NCI-H748 (cell line): ENCODE measurements at regions not wholly inside any gene's neighbourhood (a gene's known extent, or its start where the extent isn't known, plus 50 kb on each side); places are given as distances from the start of the nearest gene placed in this dataset.
"Not testable (repeated sequence)": the region's sequence is repeated elsewhere in the genome, so short reads cannot be mapped to it uniquely, and the experiment has no call there.

Source experiments
- DNase-seq: peaks from one replicate; lab custom pipeline; 2025; ENCODE audit not compliant: unreplicated experiment; lab: John Stamatoyannopoulos, UW

DNA sequence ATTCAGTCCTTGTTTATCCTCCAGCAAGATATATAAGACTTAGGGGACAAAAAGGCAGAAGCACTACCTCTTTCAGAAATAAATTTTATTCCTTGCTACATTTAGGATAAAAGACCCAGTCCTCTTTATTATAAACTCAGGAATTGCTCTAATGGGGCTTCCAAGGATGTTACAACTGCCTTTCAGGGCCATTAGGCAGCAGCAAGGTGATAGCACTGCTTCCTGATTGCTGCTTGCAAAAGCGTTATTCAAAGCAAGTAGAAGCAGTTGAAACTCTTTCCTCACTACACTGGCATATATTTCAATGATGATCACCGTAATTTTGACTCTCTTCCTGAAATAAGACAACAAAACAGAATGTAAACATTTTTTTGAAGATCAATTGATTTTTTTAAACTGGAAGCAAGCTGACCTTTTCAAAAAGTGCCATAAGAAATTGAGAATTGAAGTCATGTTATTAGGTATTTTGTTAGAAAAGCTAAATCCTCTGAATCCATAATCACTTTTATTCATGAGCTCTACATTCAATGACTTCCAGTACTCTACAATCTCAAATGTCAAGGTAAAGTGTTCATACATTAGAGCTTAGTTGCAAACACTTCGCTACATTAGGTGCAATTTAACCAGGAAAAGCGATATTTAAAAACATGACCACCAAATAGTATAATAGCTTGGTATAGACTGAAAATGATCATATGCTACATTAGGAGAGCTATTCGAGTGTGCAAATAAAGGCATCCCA, 233.4 kb upstream of the SYT10 start:
- DNase-seq, result no peak

DNA sequence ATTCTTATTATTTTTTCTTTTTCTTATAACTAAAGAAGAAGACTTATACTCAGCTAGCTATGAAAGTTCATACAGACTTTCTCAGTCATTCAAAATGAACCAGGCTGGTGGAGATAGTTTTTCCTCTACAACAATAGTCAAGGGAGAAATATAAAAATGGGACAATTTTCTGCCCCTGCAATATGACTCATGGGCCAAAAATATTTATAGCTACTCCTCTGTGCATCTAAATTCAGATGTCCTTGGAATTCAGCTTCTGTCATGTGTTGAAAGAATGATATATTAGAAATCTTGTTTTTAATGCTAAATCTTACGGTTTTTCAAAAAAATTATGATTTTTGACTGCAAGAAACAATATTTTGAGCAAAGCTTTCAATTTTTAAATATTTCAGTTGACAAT, 237.2 kb upstream of the SYT10 start:
- no peak for DNase-seq

DNA sequence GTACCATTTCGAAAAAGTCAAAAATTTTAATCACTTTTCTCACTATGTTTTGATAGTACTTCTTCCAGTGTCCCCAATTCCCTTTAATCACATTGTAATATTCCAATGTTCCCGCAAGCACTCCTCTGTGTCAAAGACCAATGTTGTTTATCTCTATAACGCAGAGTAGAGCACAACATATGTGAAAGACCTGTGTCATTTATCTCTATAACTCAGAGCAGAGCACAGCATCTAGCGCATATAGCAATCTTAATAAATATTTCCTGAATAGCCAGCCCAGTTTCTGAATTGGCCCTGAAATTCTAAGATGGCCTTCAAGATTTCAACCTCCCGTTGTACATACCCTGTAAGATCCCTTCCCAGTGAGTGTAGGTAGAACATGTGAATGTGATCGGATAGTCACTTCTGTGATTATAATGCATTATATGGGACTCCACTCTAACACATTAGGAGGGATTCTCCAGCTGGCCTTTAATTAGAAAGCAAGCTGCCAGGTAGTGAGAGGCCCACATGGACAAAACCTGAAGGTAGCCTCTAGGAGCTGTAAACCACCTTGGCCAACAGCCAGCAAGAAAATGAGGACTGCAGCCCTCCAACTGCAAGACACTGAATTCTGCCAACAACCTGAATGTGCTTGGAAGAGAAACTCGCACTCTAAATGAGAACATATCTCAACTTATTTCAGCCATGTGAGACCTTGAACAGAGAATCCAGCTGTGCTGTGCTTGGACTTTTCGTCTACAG, 238.8 kb upstream of the SYT10 start:
- no peak for DNase-seq

DNA sequence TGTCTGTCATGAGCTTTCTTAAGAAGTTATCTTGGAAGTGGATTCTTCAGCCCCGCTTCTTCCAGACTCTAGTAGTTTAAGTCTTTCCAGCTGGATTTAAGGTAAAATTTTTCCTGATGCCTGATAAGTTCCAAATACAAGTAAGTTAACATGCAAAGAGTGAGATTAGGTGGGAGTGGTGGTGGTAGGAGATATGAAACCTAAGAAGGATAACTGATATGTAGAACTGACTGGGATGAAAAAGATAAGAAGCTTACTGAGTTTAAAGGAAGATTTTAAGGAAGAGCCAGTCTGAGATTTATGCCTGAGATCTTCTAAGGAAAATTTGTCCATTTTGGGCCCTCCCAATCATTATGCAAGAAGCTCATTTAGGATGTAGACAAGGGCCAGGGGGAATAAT, 250.9 kb upstream of the SYT10 start:
- no peak for DNase-seq

DNA sequence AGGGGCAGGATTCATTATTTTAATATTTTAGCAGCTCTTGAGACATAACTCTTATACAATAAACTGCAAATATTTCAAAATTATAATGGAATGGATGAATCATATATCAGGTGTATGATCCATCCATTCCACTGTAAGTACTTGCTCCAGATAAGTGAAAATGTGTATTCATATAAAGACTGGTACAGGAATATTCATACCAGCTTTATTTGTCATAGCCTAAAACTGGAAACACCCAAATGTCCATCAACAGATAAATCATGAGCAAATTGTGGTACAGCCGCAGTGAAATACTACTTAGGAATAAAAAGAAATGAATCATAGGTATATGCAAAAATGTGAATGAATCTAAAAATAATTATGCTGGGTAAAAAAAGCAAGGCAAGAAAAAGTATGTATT, 263.6 kb upstream of the SYT10 start:
- DNase-seq, result no peak

DNA sequence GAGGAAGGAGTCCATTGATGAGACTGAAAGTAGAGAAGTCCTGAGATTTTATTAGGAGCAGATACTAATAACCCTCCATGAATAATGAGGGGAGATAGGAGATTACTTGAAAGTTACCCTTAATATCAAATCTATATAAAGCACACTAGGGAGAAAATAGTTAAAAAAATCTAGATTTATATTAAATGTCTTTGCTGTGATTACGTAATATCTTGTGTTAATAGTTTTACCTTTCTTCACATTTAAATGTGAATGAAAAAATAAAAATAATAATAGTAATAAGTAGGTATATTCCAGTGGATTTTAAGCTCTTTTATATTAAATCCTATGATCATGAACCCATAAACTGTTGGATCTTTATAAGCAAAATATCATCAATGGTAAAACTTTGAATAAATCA, 267.3 kb upstream of the SYT10 start:
- DNase-seq, result no peak

DNA sequence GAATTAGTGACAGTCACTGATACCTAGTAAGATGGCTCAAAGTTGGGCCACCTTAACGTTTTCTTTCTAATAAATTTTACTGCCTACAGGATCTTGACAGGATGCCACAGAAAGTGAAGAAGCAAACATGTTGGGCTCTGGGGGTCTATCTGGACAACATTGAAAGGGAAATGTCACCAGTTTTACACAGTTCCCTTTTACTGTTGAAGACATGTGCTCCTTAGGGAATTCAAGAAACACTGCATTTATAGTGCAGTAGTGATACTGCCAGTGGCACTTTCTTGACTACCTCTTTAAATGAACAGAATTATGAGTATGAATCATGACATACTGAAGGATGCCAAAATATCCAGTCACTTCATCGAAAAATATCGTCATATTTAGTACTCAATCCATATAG, 269.3 kb upstream of the SYT10 start:
- DNase-seq, result no peak

DNA sequence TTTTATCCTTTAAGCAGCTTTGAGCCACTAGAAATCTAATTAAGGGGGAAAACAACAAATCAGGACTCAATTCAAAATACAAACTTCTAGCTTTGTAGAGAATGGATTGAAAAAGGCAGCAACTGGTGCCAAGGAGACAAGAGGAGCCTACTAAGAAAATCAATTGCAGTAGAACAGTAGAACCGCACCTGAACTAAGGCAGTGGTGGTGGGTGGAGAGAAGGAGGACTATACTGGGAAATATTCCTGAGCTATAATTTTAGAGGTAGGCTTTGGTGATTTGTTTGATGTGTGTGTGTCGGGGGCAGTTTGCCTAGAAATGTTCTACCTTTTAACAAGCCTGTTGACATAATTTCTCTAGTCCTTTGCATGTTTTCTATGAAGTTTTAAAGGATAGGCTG, 270.9 kb upstream of the SYT10 start:
- DNase-seq, result no peak

DNA sequence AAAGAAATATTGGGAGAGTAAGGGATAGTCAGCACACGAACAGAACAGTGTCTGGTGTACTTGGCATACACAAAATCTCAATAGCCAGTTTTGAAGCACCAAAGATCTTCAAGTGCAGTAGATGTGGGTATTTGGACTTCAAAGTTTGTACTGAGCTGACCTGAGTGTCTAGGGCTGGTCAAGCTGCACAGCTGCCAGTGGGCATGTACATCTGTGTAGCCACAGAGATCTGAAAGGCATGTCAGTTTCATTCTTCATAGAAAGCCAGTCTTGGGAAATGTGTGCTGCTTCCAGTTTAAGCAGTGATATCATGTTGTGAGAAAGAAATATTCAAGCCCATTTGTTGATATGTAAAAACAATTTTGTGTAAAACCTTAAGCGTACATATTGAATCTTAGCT, 279.0 kb upstream of the SYT10 start:
- DNase-seq, result no peak

DNA sequence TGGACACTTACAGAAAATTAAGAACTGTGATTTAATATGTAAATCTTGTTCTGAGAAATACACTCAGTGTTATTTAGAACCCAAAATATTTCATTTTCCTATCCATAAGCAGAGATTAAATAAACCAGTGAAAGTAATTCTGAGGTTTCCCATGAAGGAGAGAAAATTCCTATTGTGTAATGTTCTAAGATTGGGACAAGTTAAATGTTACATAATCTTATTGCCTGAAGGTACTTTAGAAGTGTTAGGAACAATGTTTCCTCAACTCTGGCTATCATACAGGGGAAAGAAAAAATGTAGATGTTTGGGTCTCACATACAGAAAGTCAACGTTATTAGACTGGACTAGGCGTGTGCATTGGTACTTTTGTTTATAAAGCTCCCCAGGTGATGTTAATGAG, 281.9 kb upstream of the SYT10 start:
- DNase-seq, result no peak

DNA sequence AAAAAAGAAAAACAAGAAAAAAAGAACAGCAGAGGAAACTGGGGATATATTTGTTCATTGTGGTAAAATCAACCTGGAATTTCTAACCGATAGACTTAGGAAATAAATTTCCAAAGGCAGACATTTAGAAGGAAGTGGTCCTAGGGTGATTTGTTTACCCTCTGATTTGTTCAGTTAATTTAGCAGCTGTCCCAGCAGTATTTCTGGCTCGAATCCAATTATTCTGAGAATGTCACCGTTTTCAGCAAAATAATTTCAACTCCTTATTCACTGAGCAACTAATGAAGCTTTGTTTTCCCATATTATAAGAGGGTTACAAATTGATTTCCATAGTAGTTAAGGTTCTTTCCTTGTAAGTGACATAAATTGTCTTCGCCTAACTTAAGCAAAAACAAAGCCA, 285.2 kb upstream of the SYT10 start:
- DNase-seq, result peak; percentile 95

DNA sequence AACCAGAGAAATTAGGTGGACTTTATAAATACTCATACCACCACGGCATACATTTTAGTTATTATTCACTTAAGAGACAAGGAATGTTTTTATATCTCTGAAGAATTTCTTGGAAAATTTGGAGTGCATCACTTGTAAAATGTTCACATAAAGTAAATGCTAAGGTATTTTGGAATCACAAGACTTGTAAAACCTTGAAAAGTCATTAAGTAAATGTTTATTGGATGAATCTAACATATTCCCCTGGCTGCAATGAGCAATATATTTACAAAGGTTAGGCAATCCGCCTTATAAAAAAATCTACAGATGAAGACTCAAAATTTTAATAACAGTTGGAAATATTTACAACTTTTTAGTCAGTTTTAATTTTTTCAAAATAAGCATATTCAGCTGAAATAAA, 287.4 kb upstream of the ALG10 start:
- DNase-seq, result no peak

DNA sequence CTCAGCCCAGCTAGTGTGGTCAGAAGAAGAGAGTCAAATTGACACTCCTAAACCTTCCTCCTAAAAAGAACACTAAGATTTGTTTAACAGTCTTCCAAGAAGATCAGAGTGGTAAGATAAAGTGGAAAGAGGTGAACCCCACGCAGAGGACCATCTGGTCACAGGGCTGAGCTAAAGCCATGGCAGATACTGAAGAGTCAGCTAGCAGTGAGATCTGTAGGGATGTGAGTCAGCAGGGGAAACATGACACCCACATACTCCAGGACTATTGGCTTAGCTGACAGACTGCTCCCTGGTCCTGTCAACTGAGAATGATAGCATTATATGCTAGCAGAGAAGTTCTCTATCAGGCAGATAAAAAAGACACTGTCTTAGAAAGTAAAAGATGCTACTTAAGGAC, 269.4 kb upstream of the ALG10 start:
- peak; percentile 22 for DNase-seq

DNA sequence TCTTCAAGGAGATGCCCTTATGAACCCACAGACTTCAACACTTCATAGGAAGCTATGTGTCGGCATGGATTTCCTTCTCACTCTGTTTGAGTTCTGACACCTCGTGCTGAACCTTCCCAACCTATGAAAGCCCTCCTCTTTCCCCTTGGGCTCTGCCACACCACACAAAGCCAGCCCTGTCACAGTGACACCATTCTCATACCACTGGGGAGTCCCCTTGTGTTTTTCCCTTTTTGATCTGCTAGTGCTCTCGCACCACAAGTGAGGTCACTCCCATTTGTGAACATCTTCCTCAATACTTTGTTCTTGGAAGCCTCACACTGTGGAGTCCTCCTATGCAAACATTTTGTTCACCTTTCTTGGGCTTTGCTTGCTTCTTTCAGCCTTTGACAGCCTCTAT, 264.6 kb upstream of the ALG10 start:
- no peak for DNase-seq

DNA sequence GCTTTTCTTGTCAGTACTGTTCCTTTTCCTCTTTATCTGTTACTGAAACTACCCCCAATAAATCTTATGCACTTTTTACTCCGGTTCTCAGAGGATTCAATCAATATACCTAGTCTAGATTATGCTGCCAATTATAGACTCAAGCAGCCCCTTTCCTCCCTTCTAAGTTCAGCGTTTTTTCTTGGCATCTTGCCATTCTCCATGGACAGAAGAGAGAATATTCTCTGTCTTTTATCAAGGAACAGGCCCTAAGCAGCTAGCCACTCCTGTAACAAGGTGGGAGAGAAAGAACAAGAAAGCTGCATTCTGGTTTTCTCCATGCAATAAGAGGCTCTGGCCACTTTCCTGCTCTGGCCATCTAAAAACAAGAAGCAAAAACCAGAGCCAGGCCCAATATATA, 263.0 kb upstream of the ALG10 start:
- DNase-seq, result peak; percentile 12

DNA sequence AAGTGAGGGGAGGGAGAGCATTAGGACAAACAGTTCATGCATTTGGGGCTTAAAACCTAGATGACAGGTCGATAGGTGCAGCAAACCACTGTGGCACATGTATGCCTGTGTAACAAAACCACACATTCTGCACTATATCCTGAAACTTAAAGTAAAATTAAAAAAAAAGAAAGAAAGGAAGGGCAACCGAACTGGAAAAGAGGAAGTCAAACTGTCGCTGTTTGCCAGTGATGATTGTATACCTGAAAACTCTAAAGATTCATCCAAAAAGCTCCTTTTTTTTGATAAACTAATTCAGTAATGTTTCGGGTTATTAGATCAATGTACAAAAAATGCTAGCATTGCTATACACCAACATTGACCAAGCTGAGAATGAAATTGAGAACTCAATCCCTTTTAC, 259.0 kb upstream of the ALG10 start:
- no peak for DNase-seq

DNA sequence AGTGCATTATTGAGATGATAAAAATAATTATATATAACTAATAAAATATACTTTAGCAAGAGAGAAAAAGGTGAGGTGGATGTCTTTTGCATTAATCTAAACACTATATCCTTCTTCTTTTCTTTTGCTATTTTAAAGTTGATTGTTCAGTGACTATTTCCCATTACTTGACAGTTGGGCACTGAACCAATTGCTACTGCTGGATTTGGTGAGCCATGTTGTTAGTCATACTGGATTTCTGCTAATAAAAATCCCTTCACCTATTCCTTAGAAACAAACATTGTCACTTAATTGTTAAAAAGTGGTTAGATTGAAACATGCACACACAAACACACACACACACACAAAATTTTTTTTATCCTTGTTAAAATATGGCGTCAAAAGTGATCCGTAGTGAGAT, 251.6 kb upstream of the ALG10 start:
- DNase-seq, result no peak

DNA sequence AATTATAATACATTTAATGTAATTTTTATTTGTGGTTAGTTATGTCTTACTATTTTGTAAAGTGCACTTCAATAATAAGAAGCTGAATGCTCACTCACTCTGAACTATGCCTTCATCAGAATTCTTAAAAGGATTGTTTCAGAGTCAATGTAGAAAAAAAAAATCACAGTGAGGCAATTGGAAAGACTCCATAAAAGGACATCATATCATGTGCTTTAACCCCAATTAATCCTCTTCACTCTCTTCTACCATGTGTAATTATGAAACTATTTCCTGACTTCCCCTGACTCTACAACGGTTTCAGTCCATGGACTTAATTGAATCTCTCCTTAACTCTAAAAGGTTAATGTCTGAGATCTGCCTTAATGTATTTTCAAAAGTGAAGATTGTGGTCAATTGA, 250.4 kb upstream of the ALG10 start:
- DNase-seq, result no peak

DNA sequence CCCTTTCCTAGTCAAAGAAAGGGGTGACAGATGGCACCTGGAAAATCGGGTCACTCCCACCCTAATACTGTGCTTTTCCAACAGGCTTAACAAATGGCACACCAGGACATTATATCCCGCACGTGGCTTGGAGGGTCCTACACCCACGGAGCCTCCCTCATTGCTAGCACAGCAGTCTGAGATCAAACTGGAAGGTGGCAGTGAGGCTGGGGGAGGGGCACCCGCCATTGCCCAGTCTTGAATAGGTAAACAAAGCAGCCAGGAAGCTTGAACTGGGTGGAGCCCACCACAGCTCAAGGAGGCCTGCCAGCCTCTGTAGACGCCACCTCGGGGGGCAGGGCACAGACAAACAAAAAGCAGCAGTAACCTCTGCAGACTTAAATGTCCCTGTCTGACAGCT, 249.2 kb upstream of the ALG10 start:
- not testable (repeated sequence) for DNase-seq

DNA sequence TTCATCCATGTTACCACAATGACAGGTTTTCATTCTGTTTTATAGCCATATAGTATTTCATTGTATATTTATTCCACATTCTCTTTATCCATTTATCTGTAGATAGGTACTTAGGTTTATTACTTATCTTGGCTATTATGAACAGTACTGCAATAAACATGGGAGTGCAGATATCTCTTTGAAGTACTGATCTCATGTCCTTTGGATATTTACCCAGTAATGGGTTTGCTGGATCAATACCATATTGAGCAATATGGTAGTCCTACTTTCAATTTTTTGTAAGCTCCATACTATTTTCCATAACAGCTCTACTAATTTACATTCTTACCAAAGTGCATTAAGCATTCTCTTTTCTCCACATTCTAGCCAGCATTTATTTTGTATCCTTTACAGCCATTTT, 235.8 kb upstream of the ALG10 start:
- no peak for DNase-seq

DNA sequence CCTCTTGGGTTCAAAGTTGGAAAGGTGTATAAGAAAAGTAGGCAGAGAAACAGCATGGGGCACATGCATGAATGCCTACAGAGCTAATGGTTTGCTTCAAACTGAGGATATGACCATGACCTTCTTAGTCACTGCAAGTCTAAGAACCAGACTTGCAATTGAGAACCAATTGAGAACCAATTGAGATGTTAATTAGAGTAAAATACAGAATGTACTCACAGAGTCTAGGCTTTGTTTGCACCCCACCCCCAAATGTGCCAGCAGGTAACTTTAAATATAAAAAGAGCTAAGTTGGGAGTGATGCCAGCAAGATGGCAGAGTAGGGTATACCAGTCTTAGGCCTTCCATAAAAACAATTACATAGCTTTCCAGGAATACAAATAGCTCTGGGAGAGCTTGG, 227.3 kb upstream of the ALG10 start:
- DNase-seq, result no peak

DNA sequence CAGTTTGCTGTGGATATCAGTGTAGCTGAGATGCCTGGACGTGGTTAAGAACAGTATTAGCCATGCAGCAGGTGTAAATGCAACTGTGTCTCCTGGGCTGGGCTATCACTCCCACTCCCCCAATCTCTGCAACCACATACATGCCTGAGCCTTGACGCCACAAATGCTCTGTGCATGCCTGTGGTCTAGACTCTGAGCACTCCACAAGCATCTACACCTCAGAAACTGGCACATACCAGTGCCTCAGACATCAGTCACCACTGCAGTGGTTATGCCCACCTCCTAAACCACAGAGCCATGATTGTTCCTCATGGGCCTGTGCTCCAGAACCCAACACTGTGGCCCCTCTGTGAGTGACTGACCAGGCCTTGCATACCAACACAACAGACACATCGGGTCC, 226.8 kb upstream of the ALG10 start:
- DNase-seq, result no peak

DNA sequence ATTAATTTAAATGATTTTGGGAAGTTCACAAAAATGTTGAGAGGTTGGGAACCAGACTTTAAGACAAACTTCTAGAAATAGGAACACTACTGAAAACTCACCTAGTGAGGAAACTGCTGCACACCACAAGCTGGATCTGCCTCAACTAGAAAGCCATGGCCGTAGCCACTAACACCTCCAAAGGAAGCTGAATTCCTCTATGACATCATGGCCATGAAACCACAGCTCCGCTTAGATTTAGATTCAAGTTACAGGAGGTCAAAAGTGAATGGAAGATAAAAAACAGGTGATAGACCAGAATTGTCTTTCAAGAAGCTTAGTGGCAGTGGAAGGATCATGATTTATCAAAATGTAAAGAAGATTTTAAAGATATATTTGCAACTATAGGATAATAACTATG, 208.8 kb upstream of the ALG10 start:
- DNase-seq, result no peak
